HL-60 (cell line): ENCODE measurements at regions not wholly inside any gene's neighbourhood (a gene's known extent, or its start where the extent isn't known, plus 50 kb on each side); places are given as distances from the start of the nearest gene placed in this dataset.

ENCODE experiments used
- DNase-seq, 2 experiments: peaks; one replicate each; pipeline ENCODE4 v3.0.0-alpha.2; 2010 to 2020; ENCODE audit warnings: low read depth in 1 of 2, low spot score in 1 of 2
- H3K27ac ChIP-seq: fragments of 250-450 bp; sonication (Bioruptor Pico); replicated peaks from 2 replicates; pipeline ENCODE4 v1.5.1; 2020; ENCODE audit warnings: mild to moderate bottlenecking, moderate library complexity
- H3K27me3 ChIP-seq: fragments of 250-450 bp; sonication (Bioruptor Pico); 2 replicates; pipeline ENCODE4 v1.5.1; 2021; ENCODE audit warnings: mild to moderate bottlenecking, moderate library complexity; ENCODE audit not compliant: insufficient read depth, poor library complexity, severe bottlenecking
- H3K4me3 ChIP-seq: replicated peaks from 2 replicates; pipeline ENCODE4 v1.5.1; 2011; ENCODE audit warnings: mild to moderate bottlenecking, control low read depth, low read length; ENCODE audit not compliant: insufficient read depth
- CTCF ChIP-seq: IDR thresholded peaks from one replicate; pipeline ENCODE4 v1.5.1; 2011; ENCODE audit warnings: low read length, control low read depth, inconsistent platforms; ENCODE audit not compliant: insufficient read depth
- GABPA ChIP-seq: IDR thresholded peaks from 2 replicates; pipeline ENCODE4 v1.6.1; 2012; ENCODE audit warnings: low read depth
- POLR2AphosphoS5 ChIP-seq: IDR thresholded peaks from 2 replicates; pipeline ENCODE4 v1.6.1; 2012; ENCODE audit warnings: low read depth
- REST ChIP-seq: IDR thresholded peaks from 2 replicates; pipeline ENCODE4 v1.6.1; 2012; ENCODE audit warnings: low read depth; ENCODE audit not compliant: insufficient replicate concordance
- SPI1 ChIP-seq: IDR thresholded peaks from 2 replicates; pipeline ENCODE4 v1.6.1; 2012; ENCODE audit warnings: low read depth, mild to moderate bottlenecking, borderline replicate concordance

GRCh38 chr12:63410197-63410596 lies 258.1 kb downstream of the DPY19L2 start:
- Histone ChIP-seq H3K27me3 (no peaks in the 10 kb centered on the region), H3K4me3 (no peak overlapping the region), H3K27ac (no peak overlapping the region)
- peak in 1 of 2 experiments; percentile 12 for DNase-seq
- TF ChIP-seq SPI1, result peak; percentile 52; the same call in 1 of the 2 replicates
- no peak for TF ChIP-seq CTCF

GRCh38 chr12:63406781-63407180 lies 255.8 kb upstream of the AVPR1A start:
- no peak overlapping the region for H3K27ac ChIP-seq
- no peaks in the 10 kb centered on the region for H3K27me3 ChIP-seq
- H3K4me3 ChIP-seq, result no peak overlapping the region
- DNase-seq, result no peak
- no peak for TF ChIP-seq POLR2AphosphoS5
- no peak for TF ChIP-seq GABPA
- TF ChIP-seq CTCF, result no peak
- TF ChIP-seq SPI1, result no peak
- no peak for TF ChIP-seq REST

- no peak overlapping the region for H3K27ac ChIP-seq
- H3K27me3 ChIP-seq, result no peaks in the 10 kb centered on the region
- TF ChIP-seq GABPA (no peak), SPI1 (no peak), CTCF (no peak), REST (no peak), POLR2AphosphoS5 (no peak)
Measured at GRCh38 chr12:63404611-63405010, 253.6 kb upstream of the AVPR1A start.

GRCh38 chr12:63403256-63403655 lies 252.3 kb upstream of the AVPR1A start:
- H3K27me3 ChIP-seq, result no peaks in the 10 kb centered on the region
- no peak for DNase-seq
- TF ChIP-seq CTCF (no peak), POLR2AphosphoS5 (no peak), GABPA (no peak), SPI1 (no peak), REST (no peak)
- H3K27ac ChIP-seq, result no peak overlapping the region
- no peak overlapping the region for H3K4me3 ChIP-seq

More at GRCh38 chr12:63404611-63405010, 253.6 kb upstream of the AVPR1A start:
- H3K4me3 ChIP-seq, result no peak overlapping the region
- DNase-seq, result no peak
